Loucy (cell line): ENCODE measurements at regions not wholly inside any gene's neighbourhood (a gene's known extent, or its start where the extent isn't known, plus 50 kb on each side); places are given as distances from the start of the nearest gene placed in this dataset.

ENCODE experiments used
- H2AFZ ChIP-seq: fragments of 200-600 bp; sonication (generic); 2 replicates; pipeline ENCODE4 v1.6.0; 2016; ENCODE audit warnings: antibody characterized with exemption, mild to moderate bottlenecking, low read length, moderate library complexity
- H3F3A ChIP-seq: fragments of 200-600 bp; 2 replicates; pipeline ENCODE4 v1.6.0; 2016; ENCODE audit warnings: antibody characterized with exemption, low read depth, mild to moderate bottlenecking
- H3K27me3 ChIP-seq: fragments of 200-600 bp; sonication (generic); 2 replicates; pipeline ENCODE4 v1.6.1; 2014; ENCODE audit warnings: low read length, mild to moderate bottlenecking; ENCODE audit not compliant: insufficient read depth, poor library complexity, severe bottlenecking
- H3K36me3 ChIP-seq: fragments of 200-600 bp; sonication (generic); 2 replicates; pipeline ENCODE4 v1.6.1; 2016; ENCODE audit warnings: low read length; ENCODE audit not compliant: insufficient read depth
- H3K4me1 ChIP-seq: fragments of 200-600 bp; sonication (generic); 2 replicates; pipeline ENCODE4 v1.5.1; 2014; ENCODE audit warnings: low read length, mild to moderate bottlenecking; ENCODE audit not compliant: insufficient read depth, poor library complexity, severe bottlenecking
- H3K4me2 ChIP-seq: fragments of 200-600 bp; sonication (generic); 2 replicates; pipeline ENCODE4 v1.6.0; 2014; ENCODE audit warnings: antibody characterized with exemption, low read length, low read depth, mild to moderate bottlenecking; ENCODE audit not compliant: poor library complexity, severe bottlenecking
- H3K4me3 ChIP-seq: fragments of 200-600 bp; sonication (generic); 2 replicates; pipeline ENCODE4 v1.5.1; 2014; ENCODE audit warnings: low read length, mild to moderate bottlenecking, mixed read lengths; ENCODE audit not compliant: poor library complexity, severe bottlenecking
- H3K79me2 ChIP-seq: fragments of 200-600 bp; sonication (generic); 2 replicates; pipeline ENCODE4 v1.6.1; 2014; ENCODE audit warnings: low read length; ENCODE audit not compliant: insufficient read depth
- H3K9ac ChIP-seq: fragments of 200-600 bp; sonication (generic); 2 replicates; pipeline ENCODE4 v1.6.0; 2014; ENCODE audit warnings: mild to moderate bottlenecking, low read depth, low read length, moderate library complexity; ENCODE audit not compliant: poor library complexity, severe bottlenecking
- H3K9me2 ChIP-seq: fragments of 200-600 bp; sonication (generic); replicated peaks from 2 replicates; pipeline ENCODE4 v1.6.1; 2016; ENCODE audit warnings: low read depth, low read length, mixed read lengths
- H3K9me3 ChIP-seq: fragments of 200-600 bp; sonication (generic); 2 replicates; pipeline ENCODE4 v1.6.1; 2014; ENCODE audit warnings: mild to moderate bottlenecking, antibody characterized with exemption, low read length, low read depth; ENCODE audit not compliant: insufficient read depth
- H4K20me1 ChIP-seq: fragments of 200-600 bp; sonication (generic); 2 replicates; pipeline ENCODE4 v1.6.0; 2014; ENCODE audit warnings: antibody characterized with exemption, low read length, mild to moderate bottlenecking; ENCODE audit not compliant: insufficient read depth, poor library complexity, severe bottlenecking
- CTCF ChIP-seq: fragments of 200-600 bp; sonication (generic); conservative IDR thresholded peaks from 2 replicates; pipeline ENCODE4 v1.5.1; 2014; ENCODE audit warnings: mild to moderate bottlenecking, antibody characterized with exemption, low read length
- EZH2phosphoT487 ChIP-seq: fragments of 200-600 bp; IDR thresholded peaks from 2 replicates; pipeline ENCODE4 v1.6.1; 2018; ENCODE audit warnings: antibody characterized with exemption, mild to moderate bottlenecking, moderate library complexity, borderline replicate concordance

GRCh38 chr11:41660585-41660984, 201.1 kb upstream of the LRRC4C start:
- Histone ChIP-seq H3K4me1 (no peaks in the 10 kb centered on the region), H2AFZ (no peak overlapping the region), H3K4me3 (no peak overlapping the region), H3K4me2 (no peak overlapping the region), H3F3A (no peaks in the 10 kb centered on the region), H3K9me2 (no peaks in the 10 kb centered on the region), H3K36me3 (no peaks in the 10 kb centered on the region), H3K9ac (no peak overlapping the region), H4K20me1 (no peaks in the 10 kb centered on the region), H3K79me2 (no peaks in the 10 kb centered on the region), H3K9me3 (no peaks in the 10 kb centered on the region), H3K27me3 (no peaks in the 10 kb centered on the region)
- TF ChIP-seq CTCF (no peak), EZH2phosphoT487 (no peak)

GRCh38 chr11:41665441-41666360, 206.2 kb upstream of the LRRC4C start:
- TF ChIP-seq CTCF (no peak), EZH2phosphoT487 (no peak)

GRCh38 chr11:41666951-41667653, 207.7 kb upstream of the LRRC4C start:
- no peaks in the 10 kb centered on the region for H3K4me1 ChIP-seq
- no peak overlapping the region for H3K9ac ChIP-seq
- H3K4me3 ChIP-seq = no peak overlapping the region
- TF ChIP-seq CTCF (no peak), EZH2phosphoT487 (no peak)
- H3K27me3 ChIP-seq = no peaks in the 10 kb centered on the region
- no peaks in the 10 kb centered on the region for H4K20me1 ChIP-seq
- H3F3A ChIP-seq = no peaks in the 10 kb centered on the region
- H3K9me2 ChIP-seq = no peaks in the 10 kb centered on the region
- no peak overlapping the region for H2AFZ ChIP-seq
- H3K9me3 ChIP-seq = no peaks in the 10 kb centered on the region
- no peaks in the 10 kb centered on the region for H3K36me3 ChIP-seq
- no peak overlapping the region for H3K4me2 ChIP-seq
- H3K79me2 ChIP-seq = no peaks in the 10 kb centered on the region

More at GRCh38 chr11:41665441-41666360, 206.2 kb upstream of the LRRC4C start:
- H3F3A ChIP-seq = no peaks in the 10 kb centered on the region
- H3K4me2 ChIP-seq = no peak overlapping the region
- no peak overlapping the region for H3K4me3 ChIP-seq
- no peaks in the 10 kb centered on the region for H3K36me3 ChIP-seq
- no peaks in the 10 kb centered on the region for H3K4me1 ChIP-seq
- H3K79me2 ChIP-seq = no peaks in the 10 kb centered on the region
- H3K9me3 ChIP-seq = no peaks in the 10 kb centered on the region
- H2AFZ ChIP-seq = no peak overlapping the region
- no peaks in the 10 kb centered on the region for H3K27me3 ChIP-seq
- no peak overlapping the region for H3K9ac ChIP-seq
- no peaks in the 10 kb centered on the region for H3K9me2 ChIP-seq
- no peaks in the 10 kb centered on the region for H4K20me1 ChIP-seq
